GM10266 (cell line): ENCODE measurements at regions not wholly inside any gene's neighbourhood (a gene's known extent, or its start where the extent isn't known, plus 50 kb on each side); places are given as distances from the start of the nearest gene placed in this dataset.

Experiments
- DNase-seq: peaks from one replicate; pipeline ENCODE4 v3.0.0; 2012; ENCODE audit errors: extremely low spot score
- TF ChIP-seq, protein P1 (sequence below): IDR thresholded peaks from 2 replicates; pipeline ENCODE4 v1.5.1; 2012; ENCODE audit warnings: mild to moderate bottlenecking, low read depth; ENCODE audit not compliant: control insufficient read depth, insufficient read depth; ENCODE audit errors: missing control alignments

DNA sequence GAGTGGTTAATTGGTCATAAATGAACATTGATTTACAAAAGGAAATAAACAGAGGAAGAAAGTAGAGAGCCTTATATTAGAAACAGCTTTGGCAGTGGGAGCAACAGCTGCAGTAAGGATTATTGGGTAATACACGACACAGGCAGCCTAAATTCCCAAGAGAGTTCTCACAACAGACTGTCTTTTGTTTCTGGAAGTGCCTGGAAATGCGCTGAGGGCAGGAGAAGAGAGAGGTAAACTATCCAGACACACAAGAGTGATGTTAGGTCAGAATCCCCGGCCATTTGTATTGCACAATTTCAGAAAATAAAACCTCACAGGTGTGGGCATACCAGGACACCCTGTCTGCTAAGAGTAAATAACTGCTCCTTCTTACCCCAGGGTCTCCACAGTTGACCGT lies 450.4 kb upstream of the CTNND2 start:
- no peak for DNase-seq
- TF ChIP-seq, protein P1, sequence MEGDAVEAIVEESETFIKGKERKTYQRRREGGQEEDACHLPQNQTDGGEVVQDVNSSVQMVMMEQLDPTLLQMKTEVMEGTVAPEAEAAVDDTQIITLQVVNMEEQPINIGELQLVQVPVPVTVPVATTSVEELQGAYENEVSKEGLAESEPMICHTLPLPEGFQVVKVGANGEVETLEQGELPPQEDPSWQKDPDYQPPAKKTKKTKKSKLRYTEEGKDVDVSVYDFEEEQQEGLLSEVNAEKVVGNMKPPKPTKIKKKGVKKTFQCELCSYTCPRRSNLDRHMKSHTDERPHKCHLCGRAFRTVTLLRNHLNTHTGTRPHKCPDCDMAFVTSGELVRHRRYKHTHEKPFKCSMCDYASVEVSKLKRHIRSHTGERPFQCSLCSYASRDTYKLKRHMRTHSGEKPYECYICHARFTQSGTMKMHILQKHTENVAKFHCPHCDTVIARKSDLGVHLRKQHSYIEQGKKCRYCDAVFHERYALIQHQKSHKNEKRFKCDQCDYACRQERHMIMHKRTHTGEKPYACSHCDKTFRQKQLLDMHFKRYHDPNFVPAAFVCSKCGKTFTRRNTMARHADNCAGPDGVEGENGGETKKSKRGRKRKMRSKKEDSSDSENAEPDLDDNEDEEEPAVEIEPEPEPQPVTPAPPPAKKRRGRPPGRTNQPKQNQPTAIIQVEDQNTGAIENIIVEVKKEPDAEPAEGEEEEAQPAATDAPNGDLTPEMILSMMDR = no peak

DNA sequence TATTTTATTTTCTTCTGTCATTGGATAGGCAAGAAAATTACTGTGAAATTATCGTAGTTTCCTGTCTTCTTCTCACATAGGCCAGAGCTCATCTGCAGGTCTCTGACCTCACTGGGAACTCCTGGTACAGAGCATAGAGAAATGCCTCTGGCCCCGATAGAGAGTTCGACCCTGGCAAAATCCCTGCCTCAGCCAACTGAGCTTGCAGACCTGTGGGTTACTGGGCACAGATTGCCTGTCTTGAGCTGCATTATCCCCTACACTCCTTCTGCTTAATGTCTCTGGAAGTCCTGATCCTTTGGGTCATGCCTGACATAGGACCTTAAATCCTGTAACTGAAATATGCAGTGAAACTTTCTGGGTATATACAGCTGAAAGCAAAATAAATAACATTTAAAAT lies 439.3 kb upstream of the CTNND2 start:
- TF ChIP-seq, protein P1 = no peak
- no peak for DNase-seq

DNA sequence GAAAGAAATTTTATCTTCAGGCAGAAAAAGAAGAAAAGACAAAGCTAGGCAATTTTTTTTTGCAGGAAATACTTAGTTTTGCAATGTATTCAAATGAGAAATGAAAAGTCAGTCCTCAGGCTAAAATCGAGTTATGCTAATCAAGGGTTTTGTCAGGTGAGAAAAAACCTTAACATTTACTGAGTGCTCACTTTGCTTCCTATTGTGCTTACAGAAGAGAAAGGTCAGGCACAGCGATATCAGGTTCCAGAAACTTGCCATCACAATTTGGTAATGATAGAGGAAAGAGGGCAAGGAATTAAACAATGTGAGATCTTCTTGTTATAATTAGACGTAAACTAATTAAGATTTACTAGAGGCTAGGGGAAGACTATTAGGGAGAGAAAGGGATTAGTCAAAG lies 431.7 kb upstream of the CTNND2 start:
- TF ChIP-seq, protein P1 = no peak
- DNase-seq = no peak

DNA sequence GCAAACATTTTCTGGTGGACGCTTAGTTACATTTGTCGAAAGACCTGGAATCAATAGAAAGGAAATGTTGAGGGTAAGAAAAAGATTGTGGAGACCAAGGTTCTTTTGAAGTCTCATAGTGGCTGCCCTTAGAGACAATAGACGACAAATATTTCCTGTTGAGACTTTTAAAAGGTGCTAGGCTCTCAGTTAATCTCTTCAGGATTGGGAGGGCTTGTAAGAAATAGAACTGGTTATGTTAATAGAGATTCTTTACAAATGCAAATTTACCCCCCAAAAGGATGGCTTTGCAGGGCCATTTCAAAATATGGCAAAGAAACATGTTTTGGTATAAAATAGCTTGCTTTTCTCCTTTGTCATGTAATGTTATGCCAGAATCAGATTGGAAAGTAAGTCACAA lies 428.2 kb upstream of the CTNND2 start:
- TF ChIP-seq, protein P1 = no peak
- DNase-seq = no peak

DNA sequence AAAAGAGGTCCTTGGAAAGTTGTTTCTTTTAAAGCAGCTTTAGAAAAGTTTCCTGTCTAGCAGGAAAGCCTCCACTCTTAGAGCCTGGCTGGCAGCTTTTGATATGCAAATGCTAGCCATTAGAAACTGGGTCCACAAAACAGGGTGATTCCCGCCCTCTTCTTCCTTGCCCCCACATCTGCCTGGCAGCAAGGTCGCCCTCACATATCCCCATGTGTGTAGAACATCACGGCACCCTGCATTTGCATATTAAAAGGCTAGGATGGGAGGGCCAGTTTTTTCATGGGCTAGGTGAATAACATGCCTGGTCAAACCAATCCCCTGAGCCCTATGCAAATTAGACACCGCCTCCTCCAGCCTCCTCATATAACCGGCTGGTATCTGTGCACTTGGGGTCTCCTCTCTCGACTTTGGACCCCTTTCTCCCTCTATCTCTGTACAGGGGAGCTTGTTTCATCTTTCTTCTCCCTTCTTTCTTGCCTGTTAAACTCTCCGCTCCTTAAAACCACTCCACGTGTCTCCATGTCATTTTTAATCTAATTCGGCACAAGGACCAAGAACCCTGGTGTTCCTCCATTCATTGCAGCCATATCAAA lies 426.8 kb upstream of the CTNND2 start:
- TF ChIP-seq, protein P1 = no peak
- no peak for DNase-seq

DNA sequence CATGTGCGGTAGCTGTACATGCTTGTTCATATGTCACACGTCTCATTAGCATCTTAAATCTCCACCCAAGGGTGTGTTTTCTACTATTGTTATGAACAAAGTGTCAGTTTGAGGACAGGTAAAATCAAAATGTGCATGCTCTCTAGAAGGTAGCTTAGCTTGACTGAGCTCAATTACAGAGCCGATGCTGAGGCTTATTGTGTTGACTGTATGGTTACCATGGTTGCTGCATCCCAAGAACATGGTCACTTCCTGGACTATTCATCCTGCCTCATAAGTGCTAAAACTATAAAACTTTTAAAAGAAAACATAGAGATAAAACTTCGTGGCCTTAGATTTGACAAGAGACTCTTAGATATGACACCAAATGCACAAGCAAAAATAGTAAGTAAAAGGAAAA lies 426.1 kb upstream of the CTNND2 start:
- TF ChIP-seq, protein P1 = no peak

DNA sequence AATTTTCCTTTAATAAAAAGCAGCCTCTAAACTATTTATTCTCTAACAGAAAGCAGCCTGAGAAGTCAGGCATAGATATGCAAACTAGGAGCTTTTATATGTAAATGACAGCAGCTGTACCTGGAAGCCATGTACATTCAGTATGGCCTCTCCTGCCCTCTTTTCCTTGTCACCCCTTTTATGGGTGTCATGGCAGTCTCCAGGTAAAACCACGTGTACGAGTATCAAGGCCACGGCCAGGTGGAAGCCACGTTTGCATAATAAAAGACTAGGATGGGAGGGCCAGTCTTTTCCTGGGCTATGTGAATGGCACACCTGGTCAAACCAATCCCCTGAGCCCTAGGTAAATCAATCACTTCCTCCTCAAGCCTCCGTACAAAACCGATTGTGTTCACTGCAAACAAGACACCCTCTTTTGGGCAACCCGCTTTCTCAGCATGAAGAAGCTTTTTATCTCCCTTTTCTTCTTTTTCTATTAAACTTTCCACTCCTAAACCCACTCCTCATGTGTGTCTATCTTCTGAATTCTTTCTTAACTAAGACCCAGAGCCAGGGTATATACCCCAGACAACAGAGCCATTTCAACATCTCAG lies 419.5 kb upstream of the CTNND2 start:
- no peak for DNase-seq
- TF ChIP-seq, protein P1 = no peak

More for the DNA sequence above, 426.1 kb upstream of the CTNND2 start:
- DNase-seq = no peak
